T47D (cell line): ENCODE measurements at regions not wholly inside any gene's neighbourhood (a gene's known extent, or its start where the extent isn't known, plus 50 kb on each side); places are given as distances from the start of the nearest gene placed in this dataset.
"Not testable (repeated sequence)": the region's sequence is repeated elsewhere in the genome, so short reads cannot be mapped to it uniquely, and the experiment has no call there.

Experiments used
- DNase-seq, 2 experiments: peaks; one replicate each; pipeline versions ENCODE4 v3.0.0 to v3.0.0-alpha.2; 2011 to 2012; ENCODE audit warnings: low read depth in 1 of 2, low spot score in 1 of 2
- JUND ChIP-seq: IDR thresholded peaks from 2 replicates; pipeline ENCODE4 v1.6.1; 2012; ENCODE audit warnings: low read depth
- in situ Hi-C: cut with HindIII; loops from 2 replicates; pipeline ENCODE4 v1.10.0; 2016; ENCODE audit warnings: low sequenced_read_pairs, low pct_unique_long_range_greater_than_20kb

- DNase-seq = no peak
- in situ Hi-C loops = no loop called here
Measured at GRCh38 chr18:70720607-70721006, 431.8 kb downstream of the SOCS6 start.

GRCh38 chr18:70709720-70710119 lies 420.9 kb downstream of the SOCS6 start:
- TF ChIP-seq JUND = no peak
- DNase-seq = no peak
- in situ Hi-C loops = no loop called here

More at GRCh38 chr18:70720607-70721006, 431.8 kb downstream of the SOCS6 start:
- no peak for TF ChIP-seq JUND

GRCh38 chr18:70709144-70709543 lies 420.3 kb downstream of the SOCS6 start:
- in situ Hi-C loops = no loop called here
- no peak for DNase-seq

GRCh38 chr18:70705831-70706416 lies 417.1 kb downstream of the SOCS6 start:
- in situ Hi-C loops = no loop called here
- no peak for DNase-seq
- no peak for TF ChIP-seq JUND

More at GRCh38 chr18:70709144-70709543, 420.3 kb downstream of the SOCS6 start:
- TF ChIP-seq JUND = no peak

- in situ Hi-C loops = no loop called here
- TF ChIP-seq JUND = no peak
- no peak for DNase-seq
Measured at GRCh38 chr18:70700496-70700895, 411.7 kb downstream of the SOCS6 start.

GRCh38 chr18:70698574-70698973 lies 409.7 kb downstream of the SOCS6 start:
- no peak for TF ChIP-seq JUND
- in situ Hi-C loops = no loop called here
- no peak for DNase-seq

- in situ Hi-C loops = no loop called here
- TF ChIP-seq JUND = no peak
- no peak for DNase-seq
Measured at GRCh38 chr18:70693246-70693645, 404.4 kb downstream of the SOCS6 start.

GRCh38 chr18:70689765-70690164 lies 400.9 kb downstream of the SOCS6 start:
- DNase-seq, in situ Hi-C loops: not testable (repeated sequence)

- in situ Hi-C loops = no loop called here
- DNase-seq = no peak
- TF ChIP-seq JUND = no peak
Measured at GRCh38 chr18:70688286-70688685, 399.4 kb downstream of the SOCS6 start.

GRCh38 chr18:70684821-70685220 lies 396.0 kb downstream of the SOCS6 start:
- in situ Hi-C loops = no loop called here
- no peak for DNase-seq
- no peak for TF ChIP-seq JUND

GRCh38 chr18:70683263-70683662 lies 394.4 kb downstream of the SOCS6 start:
- in situ Hi-C loops = no loop called here
- no peak for DNase-seq
- no peak for TF ChIP-seq JUND

- TF ChIP-seq JUND = no peak
- DNase-seq = no peak
- in situ Hi-C loops = no loop called here
Measured at GRCh38 chr18:70674896-70675295, 386.1 kb downstream of the SOCS6 start.

GRCh38 chr18:70673831-70674230 lies 385.0 kb downstream of the SOCS6 start:
- DNase-seq = no peak
- in situ Hi-C loops = no loop called here
- TF ChIP-seq JUND = no peak

GRCh38 chr18:70672581-70672980 lies 383.7 kb downstream of the SOCS6 start:
- no peak for TF ChIP-seq JUND
- DNase-seq = no peak
- in situ Hi-C loops = no loop called here
